ENCODE measurements at regions not wholly inside any gene's neighbourhood (a gene's known extent, or its start where the extent isn't known, plus 50 kb on each side); places are given as distances from the start of the nearest gene placed in this dataset.

DNA sequence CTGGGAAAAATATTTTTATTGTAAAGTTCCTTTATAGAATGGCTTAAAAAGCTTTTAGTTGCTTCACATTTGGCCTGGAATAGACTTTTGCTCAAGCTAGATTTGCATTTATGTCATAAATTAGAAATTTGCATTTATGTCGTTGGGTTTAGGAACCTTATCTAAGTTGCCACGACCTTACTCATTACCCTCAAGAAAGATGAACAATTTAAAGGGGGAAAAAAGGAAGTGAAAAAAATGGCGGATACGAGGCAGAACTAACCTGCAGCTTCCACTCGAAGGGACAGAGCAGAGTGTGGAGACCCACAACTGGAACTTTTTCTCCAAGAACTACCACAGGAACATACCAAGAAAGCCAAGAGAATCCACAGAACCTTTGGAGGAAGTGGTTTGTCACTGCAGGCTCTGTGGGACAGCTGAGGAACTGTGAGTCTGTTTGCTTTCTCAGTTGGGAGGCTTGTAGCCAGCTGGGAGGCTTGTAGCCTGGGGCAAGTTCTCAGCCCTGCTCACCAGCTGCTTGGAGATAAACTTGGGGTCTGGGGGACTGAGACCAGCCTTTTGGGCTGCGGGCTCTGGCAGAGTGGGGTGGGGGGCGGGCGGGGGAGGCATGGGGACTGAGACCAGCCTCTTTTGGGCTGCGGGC, 349.9 kb upstream of the MEIS1 start:
- H3K4me1 Mint-ChIP-seq, result no peaks in the 10 kb centered on the region
- no peak for DNase-seq
- no peak overlapping the region for H3K27ac Mint-ChIP-seq
- no peak overlapping the region for H3K4me3 Mint-ChIP-seq
- ChIA-PET CTCF (interaction anchor here (1.0 kb wide), 1 partner anchor 229 kb away, joined by 3 read pairs; no protein-coding TSS in a partner anchor), POLR2A (no interaction called here)
- H3K36me3 Mint-ChIP-seq (ENCODE audit: low read depth), result no peaks in the 10 kb centered on the region
- no peaks in the 10 kb centered on the region for H3K27me3 Mint-ChIP-seq
- H3K9me3 Mint-ChIP-seq, result peaks cover 2% of the 10 kb centered on the region

DNA sequence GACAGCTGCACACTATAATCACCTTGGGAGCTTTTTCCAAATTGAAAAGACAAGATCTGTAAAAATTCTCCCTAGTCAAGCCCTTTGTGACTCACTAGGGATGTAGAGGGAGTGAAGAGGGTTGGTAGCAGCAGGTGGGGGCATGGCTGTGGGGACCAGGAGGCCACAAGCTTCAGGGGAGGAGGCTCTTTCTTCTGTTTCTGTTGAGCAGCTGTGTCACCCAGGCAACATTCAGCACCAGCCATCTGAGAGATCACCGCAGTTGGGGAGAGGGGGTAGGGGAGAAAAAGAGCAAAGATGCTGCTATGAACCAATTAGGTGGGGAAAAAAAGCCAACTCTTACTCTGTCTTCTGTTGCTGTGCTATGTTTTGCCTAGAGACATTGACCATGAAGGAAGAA, 352.3 kb upstream of the MEIS1 start:
- no peaks in the 10 kb centered on the region for H3K4me1 Mint-ChIP-seq
- peaks cover 2% of the 10 kb centered on the region for H3K9me3 Mint-ChIP-seq
- DNase-seq, result no peak
- no peaks in the 10 kb centered on the region for H3K36me3 Mint-ChIP-seq (ENCODE audit: low read depth)
- CTCF ChIA-PET, result no interaction called here
- H3K4me3 Mint-ChIP-seq, result no peak overlapping the region
- POLR2A ChIA-PET, result no interaction called here
- H3K27me3 Mint-ChIP-seq, result no peaks in the 10 kb centered on the region
- H3K27ac Mint-ChIP-seq, result no peak overlapping the region

DNA sequence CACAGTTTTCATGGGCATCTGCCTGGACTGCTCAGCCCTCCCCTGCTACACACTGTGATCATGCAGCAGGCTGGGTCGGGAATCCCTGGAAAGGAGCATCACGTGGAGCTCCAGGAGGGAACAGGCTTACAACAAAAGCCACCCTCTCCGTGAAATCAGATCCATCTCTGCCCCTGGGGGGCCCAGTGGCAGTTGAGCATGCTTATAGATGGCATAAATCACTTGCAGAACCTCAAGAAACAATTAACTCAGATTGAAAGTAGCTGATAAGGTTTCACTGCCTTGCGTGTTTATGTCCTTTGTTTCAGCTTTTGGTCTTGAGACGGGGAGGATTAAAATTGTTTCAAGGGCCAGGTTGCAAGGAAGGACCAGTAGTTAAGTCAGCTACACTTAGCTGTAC, 354.8 kb upstream of the MEIS1 start:
- H3K4me3 Mint-ChIP-seq, result no peak overlapping the region
- DNase-seq, result no peak
- H3K27me3 Mint-ChIP-seq, result no peaks in the 10 kb centered on the region
- ChIA-PET POLR2A (no interaction called here), CTCF (no interaction called here)
- H3K4me1 Mint-ChIP-seq, result no peaks in the 10 kb centered on the region
- H3K27ac Mint-ChIP-seq, result no peak overlapping the region
- H3K9me3 Mint-ChIP-seq, result peaks cover 2% of the 10 kb centered on the region
- no peaks in the 10 kb centered on the region for H3K36me3 Mint-ChIP-seq (ENCODE audit: low read depth)

DNA sequence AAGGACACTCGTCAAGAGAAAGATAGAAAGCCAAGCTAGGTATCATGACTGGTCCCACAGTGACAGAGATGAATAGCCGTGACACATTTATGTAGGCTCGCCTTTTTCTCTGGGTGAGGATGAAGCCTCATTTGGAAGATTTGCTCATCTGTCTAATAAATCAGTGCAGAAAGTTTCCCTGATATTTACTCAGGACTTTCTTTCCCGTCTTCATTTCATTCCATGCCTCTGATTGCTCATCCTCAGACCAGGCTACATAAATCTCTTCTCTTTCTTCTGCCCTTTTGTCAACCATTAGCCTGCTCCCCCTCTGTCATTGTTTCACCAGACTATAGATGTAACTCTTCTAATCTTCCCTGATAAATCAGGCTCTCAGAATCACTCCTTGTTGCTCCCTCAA, 361.8 kb upstream of the MEIS1 start:
- ChIA-PET CTCF (no interaction called here), POLR2A (no interaction called here)
- H3K4me3 Mint-ChIP-seq, result no peak overlapping the region
- DNase-seq, result no peak
- H3K9me3 Mint-ChIP-seq, result no peaks in the 10 kb centered on the region
- no peaks in the 10 kb centered on the region for H3K27me3 Mint-ChIP-seq
- H3K4me1 Mint-ChIP-seq, result no peaks in the 10 kb centered on the region
- H3K27ac Mint-ChIP-seq, result no peak overlapping the region
- H3K36me3 Mint-ChIP-seq (ENCODE audit: low read depth), result no peaks in the 10 kb centered on the region

DNA sequence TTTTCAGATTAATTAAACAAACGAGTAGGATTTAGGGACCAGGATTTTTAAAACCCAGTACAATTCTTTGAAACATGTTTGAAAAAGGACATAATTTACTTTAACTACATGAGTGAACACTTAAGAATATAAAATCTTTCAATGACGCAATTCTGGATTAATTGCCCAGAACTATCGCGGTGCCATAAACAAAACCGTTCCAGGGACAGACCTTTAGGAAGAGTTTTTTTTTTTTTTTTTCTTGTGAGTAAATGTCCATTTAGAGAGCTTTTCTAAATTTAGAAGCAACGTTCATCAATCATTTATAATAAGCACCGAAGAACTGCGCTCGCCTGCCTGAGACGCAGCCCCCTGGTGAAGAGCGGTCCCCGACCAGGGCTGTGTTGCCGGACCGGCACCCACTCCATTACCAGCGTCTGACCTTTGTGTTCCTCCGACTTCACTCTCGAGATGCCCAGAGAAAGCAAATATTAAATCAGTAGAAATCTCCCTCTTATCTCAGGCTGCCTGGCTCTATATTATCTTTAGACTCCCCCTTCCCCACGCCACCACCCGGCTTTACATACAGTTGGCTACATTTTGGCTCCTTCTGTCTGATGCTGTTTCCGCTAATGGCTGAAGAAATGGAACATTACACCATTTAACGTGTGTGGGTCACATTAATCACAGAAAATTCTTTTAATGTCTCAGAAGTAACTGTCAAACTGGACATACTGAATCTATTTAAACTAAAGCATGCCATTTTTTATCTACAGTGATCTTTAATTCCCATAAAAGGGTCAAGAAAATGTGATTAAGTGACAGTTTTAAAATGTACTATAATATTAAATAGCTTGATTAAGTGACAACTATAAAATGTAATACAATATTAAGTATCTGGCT, 364.0 kb upstream of the MEIS1 start:
- DNase-seq, result no peak
- POLR2A ChIA-PET, result no interaction called here
- no peaks in the 10 kb centered on the region for H3K4me1 Mint-ChIP-seq
- CTCF ChIA-PET, result no interaction called here
- no peak overlapping the region for H3K27ac Mint-ChIP-seq
- H3K9me3 Mint-ChIP-seq, result no peaks in the 10 kb centered on the region
- H3K4me3 Mint-ChIP-seq, result no peak overlapping the region
- no peaks in the 10 kb centered on the region for H3K27me3 Mint-ChIP-seq
- H3K36me3 Mint-ChIP-seq (ENCODE audit: low read depth), result no peaks in the 10 kb centered on the region

DNA sequence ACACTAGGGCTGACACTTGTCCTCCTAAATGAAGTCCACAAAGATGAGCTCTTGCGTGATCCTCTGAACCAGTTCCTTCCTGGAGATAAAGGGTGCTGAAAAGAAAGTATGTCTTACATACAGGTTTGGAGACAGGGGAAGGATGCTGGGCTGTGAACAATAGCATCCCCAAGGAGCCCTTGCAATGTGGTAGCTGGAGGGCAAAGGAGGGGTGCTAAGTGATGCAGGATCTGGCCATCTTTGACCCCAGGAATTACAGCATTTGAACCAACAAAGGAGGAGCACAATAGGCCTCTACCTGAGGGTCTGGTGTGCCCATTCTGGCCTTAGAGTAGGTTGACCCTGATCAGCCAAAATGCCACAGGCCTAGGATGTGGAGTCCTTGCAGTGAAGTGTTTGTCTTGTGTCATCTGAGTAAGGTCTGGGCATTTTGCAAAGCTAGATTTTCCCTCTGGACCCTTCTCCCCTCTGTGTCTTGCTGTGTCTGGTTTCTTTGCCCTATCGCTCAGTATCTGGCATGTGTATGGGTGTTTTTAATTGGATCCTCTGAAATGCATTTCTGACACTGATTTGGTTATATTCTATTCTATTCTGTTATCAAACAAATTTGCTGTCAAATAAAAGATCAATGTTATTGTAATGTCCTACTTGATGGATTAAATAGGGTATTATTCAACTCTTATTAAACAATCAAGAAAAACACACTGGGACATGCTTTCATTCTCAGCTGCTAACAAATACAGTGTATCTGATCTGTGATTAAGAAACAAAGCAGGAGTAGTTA, 364.8 kb upstream of the MEIS1 start:
- Mint-ChIP-seq H3K9me3 (no peaks in the 10 kb centered on the region), H3K4me1 (no peaks in the 10 kb centered on the region), H3K4me3 (no peak overlapping the region), H3K27ac (no peak overlapping the region), H3K36me3 (ENCODE audit: low read depth) (no peaks in the 10 kb centered on the region), H3K27me3 (no peaks in the 10 kb centered on the region)
- ChIA-PET CTCF (no interaction called here), POLR2A (no interaction called here)
- no peak for DNase-seq

DNA sequence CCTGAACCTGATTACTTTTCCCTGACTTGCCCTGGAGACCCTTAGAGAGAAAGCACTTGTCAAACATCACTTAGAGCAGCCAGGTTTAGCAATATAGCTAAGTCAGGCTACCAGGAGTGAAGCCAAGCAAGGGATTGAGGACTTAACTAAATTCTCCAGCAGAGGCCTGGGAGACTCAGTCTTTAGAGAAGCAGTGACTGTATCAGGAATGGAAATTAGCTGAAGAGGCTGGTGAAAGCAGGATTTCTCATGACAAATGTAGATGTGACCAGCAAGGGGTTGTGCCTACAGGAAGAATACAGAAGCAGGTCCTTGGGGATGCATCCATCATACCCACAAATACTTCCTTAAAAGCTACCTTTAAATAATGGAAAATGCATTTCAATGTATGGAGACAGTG, 368.9 kb upstream of the MEIS1 start:
- Mint-ChIP-seq H3K27me3 (no peaks in the 10 kb centered on the region), H3K27ac (no peak overlapping the region)

DNA sequence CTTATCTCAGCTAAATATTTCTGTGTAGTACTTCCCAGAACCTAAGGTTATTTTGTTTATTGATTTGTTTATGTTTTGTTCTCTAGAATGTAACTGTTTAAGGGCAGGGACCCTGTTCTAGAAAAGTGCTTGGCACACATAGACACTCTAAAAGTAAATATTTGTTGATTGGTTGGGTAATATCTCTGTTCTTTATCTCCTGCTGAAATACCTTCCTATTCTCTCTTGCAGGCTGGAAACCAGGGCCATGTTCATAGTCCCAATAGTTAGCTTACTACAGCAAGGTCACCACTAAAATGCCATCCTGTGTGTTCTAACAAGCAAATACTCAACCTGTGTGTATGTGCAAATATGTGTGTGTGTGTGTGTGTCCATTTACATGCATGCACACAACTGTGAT, 375.6 kb upstream of the MEIS1 start:
- POLR2A ChIA-PET, result no interaction called here
- no peaks in the 10 kb centered on the region for H3K36me3 Mint-ChIP-seq (ENCODE audit: low read depth)

More for the DNA sequence above, 368.9 kb upstream of the MEIS1 start:
- POLR2A ChIA-PET, result no interaction called here
- H3K4me3 Mint-ChIP-seq, result no peak overlapping the region
- no peaks in the 10 kb centered on the region for H3K36me3 Mint-ChIP-seq (ENCODE audit: low read depth)
- no peaks in the 10 kb centered on the region for H3K4me1 Mint-ChIP-seq
- no peaks in the 10 kb centered on the region for H3K9me3 Mint-ChIP-seq
- CTCF ChIA-PET, result no interaction called here
- DNase-seq, result no peak

DNA sequence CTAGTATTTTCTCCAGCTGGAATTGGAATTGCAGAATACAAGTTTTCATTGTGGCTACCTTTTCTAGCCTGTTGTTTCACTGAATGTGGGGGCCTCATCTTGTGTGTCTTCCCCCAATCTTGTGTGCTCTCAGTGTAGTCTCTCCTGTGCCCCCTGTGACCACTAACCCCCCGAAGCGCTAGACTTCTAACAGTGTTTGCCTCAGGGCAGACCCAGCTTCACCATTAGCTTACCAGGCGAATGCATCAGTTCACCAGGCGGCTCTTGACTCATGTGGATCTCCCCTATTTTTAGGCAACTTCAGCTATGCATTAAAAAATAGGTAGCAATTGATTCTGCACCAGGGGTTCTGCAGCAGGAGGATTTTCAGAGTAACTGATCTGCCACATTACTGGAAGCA, 376.2 kb upstream of the MEIS1 start:
- ChIA-PET POLR2A (no interaction called here), CTCF (no interaction called here)
- no peaks in the 10 kb centered on the region for H3K27me3 Mint-ChIP-seq
- DNase-seq, result no peak
- H3K36me3 Mint-ChIP-seq (ENCODE audit: low read depth), result no peaks in the 10 kb centered on the region
- no peak overlapping the region for H3K4me3 Mint-ChIP-seq
- H3K9me3 Mint-ChIP-seq, result no peaks in the 10 kb centered on the region
- no peaks in the 10 kb centered on the region for H3K4me1 Mint-ChIP-seq
- H3K27ac Mint-ChIP-seq, result no peak overlapping the region

More for the DNA sequence above, 375.6 kb upstream of the MEIS1 start:
- CTCF ChIA-PET, result no interaction called here
- Mint-ChIP-seq H3K9me3 (no peaks in the 10 kb centered on the region), H3K27ac (no peak overlapping the region), H3K27me3 (no peaks in the 10 kb centered on the region), H3K4me3 (no peak overlapping the region), H3K4me1 (no peaks in the 10 kb centered on the region)
- no peak for DNase-seq

DNA sequence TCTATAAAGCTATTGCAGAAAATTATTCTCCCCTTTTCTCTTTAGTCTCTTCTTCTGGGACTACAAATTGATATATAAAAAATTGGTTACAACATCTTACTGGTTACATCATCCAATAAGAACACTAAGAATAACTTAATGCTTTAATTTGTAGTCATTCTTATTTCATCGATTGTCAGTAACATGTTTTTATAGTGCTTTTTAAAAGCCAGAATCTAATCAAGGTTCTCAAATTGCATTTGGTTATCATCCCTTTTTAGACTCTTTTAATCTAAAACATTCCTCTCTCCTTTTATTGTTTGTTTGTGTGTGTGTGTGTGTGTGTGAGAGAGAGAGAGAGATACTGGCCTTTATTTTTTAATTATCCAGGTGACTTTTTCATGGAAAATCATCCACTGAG, 377.1 kb upstream of the MEIS1 start:
- Mint-ChIP-seq H3K27ac (no peak overlapping the region), H3K9me3 (no peaks in the 10 kb centered on the region), H3K4me3 (no peak overlapping the region), H3K36me3 (ENCODE audit: low read depth) (no peaks in the 10 kb centered on the region), H3K27me3 (no peaks in the 10 kb centered on the region), H3K4me1 (no peaks in the 10 kb centered on the region)
- no peak for DNase-seq
- CTCF ChIA-PET, result no interaction called here
- POLR2A ChIA-PET, result no interaction called here

DNA sequence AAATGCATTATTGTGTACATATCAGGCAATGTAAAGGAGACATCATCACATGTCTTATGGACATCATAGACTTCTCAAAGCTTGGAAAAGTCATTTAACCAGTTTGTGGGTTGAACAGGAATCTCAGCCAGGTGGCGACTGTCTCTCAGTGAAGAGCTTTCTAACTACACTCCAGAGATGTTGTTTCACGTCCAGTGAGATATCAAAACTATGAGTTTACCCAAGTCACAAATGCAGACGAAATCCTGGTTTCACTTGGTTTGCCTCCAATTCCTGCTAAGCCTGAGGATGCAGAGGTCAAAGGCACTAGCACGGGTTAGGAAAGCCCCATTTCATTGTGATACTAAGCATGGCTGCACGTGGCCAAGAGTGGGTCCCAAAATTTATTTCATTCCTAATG, 384.5 kb upstream of the MEIS1 start:
- CTCF ChIA-PET, result no interaction called here
- Mint-ChIP-seq H3K27me3 (no peaks in the 10 kb centered on the region), H3K9me3 (no peaks in the 10 kb centered on the region), H3K4me1 (no peaks in the 10 kb centered on the region), H3K27ac (no peak overlapping the region), H3K4me3 (no peak overlapping the region), H3K36me3 (ENCODE audit: low read depth) (no peaks in the 10 kb centered on the region)
- DNase-seq, result no peak
- POLR2A ChIA-PET, result no interaction called here

DNA sequence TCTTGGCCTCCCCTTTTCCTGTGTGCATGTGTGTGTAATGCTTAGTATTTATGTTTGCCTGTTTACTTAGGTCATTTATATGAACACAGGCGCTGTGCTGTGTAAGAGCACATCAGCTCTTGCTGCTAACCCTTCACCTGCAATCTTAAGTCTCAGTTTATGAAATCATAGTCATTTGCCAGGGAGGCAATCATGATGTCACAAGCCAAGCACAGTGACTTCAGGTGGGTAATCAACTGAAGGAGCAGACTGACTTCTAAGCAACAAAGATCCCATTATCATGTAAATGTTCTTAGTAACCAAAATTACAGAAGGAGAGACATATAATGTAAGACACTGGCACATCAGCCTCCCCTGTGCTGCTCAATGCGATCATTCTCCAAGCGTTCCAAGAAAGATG, 386.3 kb upstream of the MEIS1 start:
- ChIA-PET POLR2A (no interaction called here), CTCF (no interaction called here)
- Mint-ChIP-seq H3K27me3 (no peaks in the 10 kb centered on the region), H3K27ac (no peak overlapping the region), H3K36me3 (ENCODE audit: low read depth) (no peaks in the 10 kb centered on the region), H3K9me3 (no peaks in the 10 kb centered on the region), H3K4me3 (no peak overlapping the region), H3K4me1 (no peaks in the 10 kb centered on the region)
- no peak for DNase-seq

DNA sequence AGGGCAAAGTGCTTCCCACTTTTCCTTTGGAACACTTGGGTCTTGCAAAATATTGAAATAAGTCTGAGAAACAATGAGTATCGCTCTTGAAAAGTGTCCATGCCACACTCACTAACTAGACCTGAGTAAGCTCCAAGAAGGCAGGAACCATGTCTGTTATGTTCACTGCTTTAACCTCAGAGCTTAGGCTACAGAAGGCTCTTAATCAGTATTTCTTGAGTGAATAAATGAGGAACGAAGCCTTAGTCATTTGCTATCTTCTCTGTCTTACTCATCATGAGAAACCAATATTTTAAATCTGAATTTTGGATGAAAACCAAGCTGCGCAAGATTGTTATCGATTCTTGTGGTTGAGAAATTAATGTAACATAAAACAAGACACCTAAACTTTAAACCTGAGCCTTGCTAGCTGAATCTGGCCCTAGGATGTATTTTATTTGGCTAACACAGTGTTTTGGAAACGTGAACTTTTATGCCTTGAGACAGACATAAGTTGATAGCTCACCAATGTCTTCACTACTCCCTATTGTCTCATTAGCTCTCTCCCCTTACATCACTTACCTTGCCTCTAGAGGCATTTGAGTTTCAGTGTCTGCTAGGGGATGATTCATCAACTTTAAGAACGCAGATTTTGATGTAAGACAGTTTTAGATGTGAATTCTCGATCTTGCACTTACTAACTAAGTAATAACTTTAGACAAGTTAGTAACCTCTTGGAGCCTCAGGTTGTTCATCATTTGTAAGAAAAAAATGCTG, 392.8 kb upstream of the MEIS1 start:
- no peaks in the 10 kb centered on the region for H3K36me3 Mint-ChIP-seq (ENCODE audit: low read depth)
- H3K27ac Mint-ChIP-seq, result no peak overlapping the region
- DNase-seq, result no peak
- H3K4me3 Mint-ChIP-seq, result no peak overlapping the region
- CTCF ChIA-PET, result no interaction called here
- H3K27me3 Mint-ChIP-seq, result no peaks in the 10 kb centered on the region
- POLR2A ChIA-PET, result no interaction called here
- no peaks in the 10 kb centered on the region for H3K9me3 Mint-ChIP-seq
- no peaks in the 10 kb centered on the region for H3K4me1 Mint-ChIP-seq

Data from activated CD4-positive, alpha-beta T cell treated with anti-CD3 and anti-CD28 coated beads, Interleukin-2, amount 10 ng/mL, durations not matched to agents 7 days and 5 days (primary cell).